ENCODE measurements at regions not wholly inside any gene's neighbourhood (a gene's known extent, or its start where the extent isn't known, plus 50 kb on each side); places are given as distances from the start of the nearest gene placed in this dataset.

DNA sequence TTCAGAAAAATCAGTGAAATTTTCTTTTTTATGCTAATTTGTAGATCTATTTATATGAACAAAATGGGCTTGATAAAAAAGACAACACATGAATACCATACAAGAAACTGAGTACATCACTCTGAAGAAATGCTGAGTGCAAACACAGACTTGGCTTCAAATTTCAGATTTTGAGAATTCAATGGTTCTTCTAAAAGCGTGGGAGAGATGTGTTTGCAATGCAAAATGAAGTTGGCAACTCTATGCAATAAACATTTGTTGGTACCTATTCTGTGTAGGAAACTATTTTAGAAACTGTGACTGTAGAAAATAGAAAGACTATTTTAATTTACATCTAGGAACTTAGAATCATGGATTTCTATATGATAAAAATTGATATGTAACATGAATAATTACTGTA is 1834.1 kb upstream of the CELF4 start:
- no peaks in the 10 kb centered on the region for H3K36me3 ChIP-seq (ENCODE audit: insufficient read depth, low read length)
- H3K27ac ChIP-seq (ENCODE audit: low read depth, low read length, poor library complexity, severe bottlenecking) = no peak overlapping the region
- H3K4me1 ChIP-seq (ENCODE audit: insufficient read depth, low read length, poor library complexity, severe bottlenecking) = no peaks in the 10 kb centered on the region
- H4K20me1 ChIP-seq (ENCODE audit: insufficient read depth, low read length) = no peaks in the 10 kb centered on the region
- H3K4me3 ChIP-seq (ENCODE audit: low read depth, low read length, poor library complexity, severe bottlenecking) = no peak overlapping the region
- no peaks in the 10 kb centered on the region for H3K79me2 ChIP-seq (ENCODE audit: insufficient read depth, low read depth, low read length)
- no peak overlapping the region for H3K4me2 ChIP-seq (ENCODE audit: low read length)
- ChIA-PET POLR2A (no interaction called here), CTCF (ENCODE audit: unreplicated experiment) (no interaction called here)
- BruUV-seq (replicated peaks) = no TSS peak
- H3K9me2 ChIP-seq (ENCODE audit: insufficient read depth, low read length) = no peaks in the 10 kb centered on the region
- H3K9me3 ChIP-seq (ENCODE audit: low read length) = no peaks in the 10 kb centered on the region
- TF ChIP-seq CTCF (conservative IDR thresholded peaks at IDR 0.05; ENCODE audit: low read length) (no peak), EZH2phosphoT487 (IDR thresholded peaks at IDR 0.05; ENCODE audit: borderline replicate concordance, low read depth, low read length) (no peak)
- H2AFZ ChIP-seq (ENCODE audit: low read length) = no peak overlapping the region
- DNase-seq (ENCODE audit: low spot score) = no peak
- intact Hi-C loops (cut with micrococcal nuclease; ENCODE audit: unreplicated experiment) = no loop called here

DNA sequence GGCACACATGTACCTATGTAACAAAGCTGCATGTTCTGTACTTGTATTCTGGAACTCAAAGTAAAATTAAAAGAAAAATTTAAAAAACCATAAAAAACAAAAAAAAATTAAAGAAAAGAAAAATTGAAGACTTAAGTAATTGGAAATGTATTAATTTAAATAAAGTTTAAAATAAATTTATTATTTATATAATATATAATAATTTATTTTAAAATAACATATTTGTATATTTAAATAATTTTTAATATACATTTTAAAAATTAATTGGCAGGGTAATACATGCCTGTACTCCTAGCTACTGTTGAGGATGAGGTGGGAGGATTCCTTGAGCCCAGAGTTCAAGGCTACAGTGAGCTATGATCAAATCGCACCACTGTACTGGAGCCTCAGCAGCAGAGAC is 1830.6 kb upstream of the CELF4 start:
- Histone ChIP-seq H3K9me2 (ENCODE audit: insufficient read depth, low read length) (no peaks in the 10 kb centered on the region), H3K4me2 (ENCODE audit: low read length) (no peak overlapping the region), H3K4me3 (ENCODE audit: low read depth, low read length, poor library complexity, severe bottlenecking) (no peak overlapping the region), H3K27ac (ENCODE audit: low read depth, low read length, poor library complexity, severe bottlenecking) (no peak overlapping the region), H3K9me3 (ENCODE audit: low read length) (no peaks in the 10 kb centered on the region), H2AFZ (ENCODE audit: low read length) (no peak overlapping the region), H3K36me3 (ENCODE audit: insufficient read depth, low read length) (no peaks in the 10 kb centered on the region), H4K20me1 (ENCODE audit: insufficient read depth, low read length) (no peaks in the 10 kb centered on the region), H3K4me1 (ENCODE audit: insufficient read depth, low read length, poor library complexity, severe bottlenecking) (no peaks in the 10 kb centered on the region), H3K79me2 (ENCODE audit: insufficient read depth, low read depth, low read length) (no peaks in the 10 kb centered on the region)
- POLR2A ChIA-PET = no interaction called here
- DNase-seq (ENCODE audit: low spot score) = no peak
- BruUV-seq (replicated peaks) = no TSS peak
- CTCF ChIA-PET (ENCODE audit: unreplicated experiment) = no interaction called here
- intact Hi-C loops (cut with micrococcal nuclease; ENCODE audit: unreplicated experiment) = no loop called here
- TF ChIP-seq CTCF (conservative IDR thresholded peaks at IDR 0.05; ENCODE audit: low read length) (no peak), EZH2phosphoT487 (IDR thresholded peaks at IDR 0.05; ENCODE audit: borderline replicate concordance, low read depth, low read length) (no peak)

GRCh38 chr18:39389800-39390379 is 1824.3 kb upstream of the CELF4 start:
- intact Hi-C loops (cut with micrococcal nuclease; ENCODE audit: unreplicated experiment) = no loop called here

More at GRCh38 chr18:39389800-39390379, 1824.3 kb upstream of the CELF4 start:
- H3K27ac ChIP-seq (ENCODE audit: low read depth, low read length, poor library complexity, severe bottlenecking) = no peak overlapping the region
- H3K79me2 ChIP-seq (ENCODE audit: insufficient read depth, low read depth, low read length) = no peaks in the 10 kb centered on the region
- ChIA-PET POLR2A (no interaction called here), CTCF (ENCODE audit: unreplicated experiment) (no interaction called here)
- H2AFZ ChIP-seq (ENCODE audit: low read length) = no peak overlapping the region
- no peak for TF ChIP-seq CTCF (conservative IDR thresholded peaks at IDR 0.05; ENCODE audit: low read length)
- TF ChIP-seq EZH2phosphoT487 (IDR thresholded peaks at IDR 0.05; ENCODE audit: borderline replicate concordance, low read depth, low read length) = no peak
- no peak for DNase-seq (ENCODE audit: low spot score)
- H3K4me1 ChIP-seq (ENCODE audit: insufficient read depth, low read length, poor library complexity, severe bottlenecking) = no peaks in the 10 kb centered on the region
- H3K4me2 ChIP-seq (ENCODE audit: low read length) = no peak overlapping the region
- BruUV-seq (replicated peaks) = no TSS peak
- no peaks in the 10 kb centered on the region for H3K9me2 ChIP-seq (ENCODE audit: insufficient read depth, low read length)
- no peaks in the 10 kb centered on the region for H3K36me3 ChIP-seq (ENCODE audit: insufficient read depth, low read length)
- H4K20me1 ChIP-seq (ENCODE audit: insufficient read depth, low read length) = no peaks in the 10 kb centered on the region
- no peaks in the 10 kb centered on the region for H3K9me3 ChIP-seq (ENCODE audit: low read length)
- H3K4me3 ChIP-seq (ENCODE audit: low read depth, low read length, poor library complexity, severe bottlenecking) = no peak overlapping the region
